ENCODE measurements at regions not wholly inside any gene's neighbourhood (a gene's known extent, or its start where the extent isn't known, plus 50 kb on each side); places are given as distances from the start of the nearest gene placed in this dataset.
"Not testable (repeated sequence)": the region's sequence is repeated elsewhere in the genome, so short reads cannot be mapped to it uniquely, and the experiment has no call there.

GRCh38 chr10:8280946-8281345 lies 226.5 kb downstream of the GATA3 start:
- DNase-seq (ENCODE audit: low read depth), result no peak

DNA sequence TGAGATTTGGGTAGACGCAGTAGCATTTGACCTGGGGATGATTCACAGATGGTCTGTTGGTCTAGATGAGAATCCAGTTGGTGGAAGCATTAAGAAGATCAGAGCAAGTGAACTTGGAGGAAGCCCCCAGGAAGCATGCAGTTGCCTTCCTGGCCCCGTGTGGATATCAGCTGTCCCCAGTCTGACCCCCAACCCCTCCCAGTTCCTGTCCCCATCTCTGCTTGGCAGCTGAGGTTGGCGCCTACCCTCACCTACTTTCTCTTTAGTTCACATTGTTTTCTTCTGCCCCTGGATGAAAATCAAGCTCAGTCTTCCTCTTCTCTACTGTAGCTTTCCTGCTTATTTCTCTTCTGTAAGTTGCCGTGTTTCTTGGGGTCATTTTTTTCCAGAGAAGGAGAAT lies 227.9 kb downstream of the GATA3 start:
- DNase-seq (ENCODE audit: low read depth), result no peak

GRCh38 chr10:8283166-8283905 lies 228.8 kb downstream of the GATA3 start:
- DNase-seq (ENCODE audit: low read depth), result no peak

DNA sequence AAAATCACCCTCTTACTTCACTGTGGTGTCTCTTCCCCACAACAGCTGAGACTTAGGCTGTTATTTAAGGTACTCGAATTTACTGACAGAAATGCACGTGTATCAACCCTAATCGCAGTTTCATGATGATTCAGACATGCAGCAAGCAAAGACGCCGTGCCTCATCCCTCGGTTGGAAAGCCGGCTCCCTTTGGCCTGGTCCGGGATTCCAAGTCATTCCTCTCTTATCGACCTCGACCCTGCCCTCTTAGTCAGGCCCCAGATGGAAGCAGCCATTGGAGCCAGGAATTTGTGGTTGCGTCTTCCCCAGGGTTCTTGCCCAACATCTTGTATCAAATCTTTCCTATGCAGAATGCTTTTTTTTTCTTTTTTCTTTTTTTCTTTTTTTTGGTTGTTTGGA lies 229.5 kb downstream of the GATA3 start:
- DNase-seq (ENCODE audit: low read depth), result no peak

- not testable (repeated sequence) for DNase-seq (ENCODE audit: low read depth)
Observed at GRCh38 chr10:8285970-8286369, 231.5 kb downstream of the GATA3 start.

DNA sequence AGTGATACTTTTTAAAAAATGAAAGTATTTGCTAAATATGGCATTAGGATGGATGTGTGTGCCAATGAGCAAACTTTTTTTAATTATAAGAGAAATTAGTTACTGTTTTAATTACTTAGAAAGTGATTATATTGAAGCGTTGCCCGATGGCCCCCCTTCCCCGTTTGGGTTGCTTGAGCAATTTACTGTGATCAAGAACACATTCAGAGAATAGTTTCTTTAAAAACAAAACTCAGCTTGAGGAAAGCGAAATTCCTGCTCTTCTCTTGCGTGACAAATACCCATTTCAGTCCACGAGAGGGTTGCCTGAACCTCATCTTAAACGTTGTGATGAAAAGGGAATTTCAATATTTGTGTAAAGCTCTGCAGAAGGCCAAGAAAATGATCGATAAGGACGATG lies 234.1 kb downstream of the GATA3 start:
- DNase-seq (ENCODE audit: low read depth), result no peak

- DNase-seq (ENCODE audit: low read depth), result no peak
Observed at GRCh38 chr10:8289186-8289924, 234.9 kb downstream of the GATA3 start.

DNA sequence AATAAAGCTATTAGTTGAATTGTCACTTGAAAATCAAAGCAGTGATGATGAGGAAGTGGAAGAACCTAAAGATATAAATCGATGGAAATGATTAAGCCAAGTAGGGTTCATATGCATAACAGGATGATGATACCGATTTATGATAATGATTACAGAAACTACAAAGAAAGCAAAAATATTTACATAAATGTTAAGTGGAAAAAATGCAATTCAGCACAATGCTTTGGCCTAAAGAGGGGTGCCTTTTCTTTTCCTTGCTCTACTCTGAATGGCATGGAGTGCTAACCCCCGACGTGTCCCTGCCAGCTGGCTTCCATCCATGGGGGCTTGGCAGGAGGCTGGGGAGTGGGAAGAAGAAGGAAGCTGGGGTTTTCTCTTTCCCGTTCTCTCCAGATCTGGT lies 240.3 kb downstream of the GATA3 start:
- no peak for DNase-seq (ENCODE audit: low read depth)

- DNase-seq (ENCODE audit: low read depth), result no peak
Observed at GRCh38 chr10:8295311-8295710, 240.8 kb downstream of the GATA3 start.

- no peak for DNase-seq (ENCODE audit: low read depth)
Observed at GRCh38 chr10:8296090-8296733, 241.7 kb downstream of the GATA3 start.

- DNase-seq (ENCODE audit: low read depth), result no peak
Observed at GRCh38 chr10:8296734-8297101, 242.2 kb downstream of the GATA3 start.

DNA sequence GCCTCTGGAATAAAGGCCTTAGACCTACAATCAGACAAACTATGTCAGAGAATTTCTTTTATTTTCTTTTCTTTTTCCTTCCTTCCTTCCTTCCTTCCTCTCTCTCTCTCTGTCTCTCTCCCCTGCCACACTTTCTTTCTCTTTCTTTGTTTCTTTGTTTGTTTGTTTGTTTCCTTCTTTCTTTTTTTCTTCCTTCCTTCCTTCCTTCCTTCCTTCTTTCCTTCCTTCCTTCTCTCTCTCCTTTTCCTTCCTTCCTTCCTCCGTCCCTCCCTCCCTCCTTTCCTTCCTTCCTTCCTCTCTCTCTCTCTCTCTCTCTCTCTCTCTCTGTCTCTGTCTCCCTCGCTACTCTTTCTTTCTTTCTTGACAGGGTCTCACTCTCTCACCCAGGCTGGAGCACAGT lies 242.6 kb downstream of the GATA3 start:
- DNase-seq (ENCODE audit: low read depth), result no peak

DNA sequence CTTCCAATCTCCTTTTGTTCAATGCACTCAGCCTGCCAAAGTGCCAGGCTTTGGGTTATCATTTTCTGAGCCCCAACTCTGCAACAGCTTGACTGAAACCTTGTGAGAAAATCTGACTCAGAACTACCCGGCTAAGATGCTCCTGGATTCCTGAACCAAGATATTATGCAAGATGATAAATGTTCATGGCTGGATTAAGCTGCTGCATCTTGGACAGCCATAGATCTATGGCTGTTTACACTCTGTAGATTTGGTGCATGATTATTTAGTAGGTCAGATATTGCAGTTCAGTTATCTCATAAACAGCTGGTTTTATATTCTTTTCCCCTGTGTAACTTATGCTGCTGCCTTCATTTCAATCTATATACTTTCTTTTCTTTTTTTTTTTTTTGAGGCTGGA lies 243.5 kb downstream of the GATA3 start:
- no peak for DNase-seq (ENCODE audit: low read depth)

DNA sequence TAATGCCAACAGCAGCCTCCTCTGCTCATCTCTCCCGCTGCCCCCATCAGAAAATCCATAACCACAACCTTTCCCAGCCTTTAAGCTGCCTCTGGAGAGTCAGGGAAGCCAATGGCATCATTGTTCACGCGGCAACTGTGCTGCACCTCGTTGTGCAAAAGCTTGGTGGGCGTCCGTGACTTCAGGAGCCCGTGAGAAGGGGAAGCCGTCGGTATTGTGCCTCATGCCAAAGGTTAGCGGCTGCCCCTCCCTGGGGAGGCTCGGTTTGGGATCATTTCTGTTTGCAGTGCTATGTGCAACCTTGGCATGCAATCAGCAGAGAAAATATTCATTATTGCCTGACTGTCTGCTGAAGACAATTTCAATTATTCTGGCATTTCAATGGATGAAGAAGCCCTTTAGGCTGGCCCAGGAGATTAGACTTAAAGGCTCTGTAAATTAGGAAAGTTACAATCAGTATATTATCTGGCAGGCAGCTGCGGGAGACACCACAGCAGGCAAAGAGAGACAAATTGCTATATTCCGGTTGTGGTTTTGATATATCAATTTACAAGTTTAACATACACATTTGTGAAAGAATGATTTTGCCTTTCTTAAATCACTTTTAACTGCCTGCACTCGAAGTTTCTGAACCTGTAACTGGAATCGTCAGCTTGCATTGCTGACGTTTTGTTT lies 244.5 kb downstream of the GATA3 start:
- DNase-seq (ENCODE audit: low read depth), result no peak

DNA sequence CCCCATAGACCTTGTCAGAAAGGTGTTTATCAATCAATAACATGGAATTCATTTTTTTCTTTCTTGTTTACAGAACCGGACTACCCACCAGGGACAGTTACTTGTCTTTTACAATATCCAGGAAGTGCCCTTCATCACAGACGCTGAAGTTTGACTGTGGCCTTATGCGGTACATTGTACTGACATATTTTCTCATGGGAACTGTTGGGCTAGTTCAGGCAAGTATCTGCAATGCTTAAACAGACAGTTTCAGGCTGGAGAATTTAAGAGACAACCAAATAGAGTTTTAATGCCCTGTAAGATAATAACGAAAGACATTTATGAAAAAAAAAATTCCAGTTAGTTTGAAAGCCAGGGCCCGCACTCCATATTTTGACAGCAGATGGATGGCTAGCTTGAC lies 246.4 kb downstream of the GATA3 start:
- no peak for DNase-seq (ENCODE audit: low read depth)

DNA sequence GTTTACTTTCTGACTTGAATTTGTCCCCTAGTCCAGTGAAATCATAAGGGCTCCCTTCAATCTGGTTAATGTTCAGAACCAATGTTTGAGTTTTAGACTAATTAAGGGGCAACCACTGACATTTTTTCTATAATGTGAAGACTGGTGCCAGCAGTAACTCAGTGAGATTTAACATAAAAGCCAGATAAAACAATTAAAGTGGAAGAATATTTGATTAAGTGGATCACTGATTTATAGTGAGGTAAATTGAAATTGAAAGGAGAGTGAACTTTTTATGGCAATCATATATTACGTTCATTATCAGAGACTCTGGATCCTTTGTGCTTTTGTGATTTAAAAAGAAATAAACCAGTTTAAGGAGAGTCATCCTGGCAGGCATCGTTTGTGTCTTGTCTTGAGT lies 246.8 kb downstream of the GATA3 start:
- no peak for DNase-seq (ENCODE audit: low read depth)

GRCh38 chr10:8301831-8302230 lies 247.3 kb downstream of the GATA3 start:
- no peak for DNase-seq (ENCODE audit: low read depth)

DNA sequence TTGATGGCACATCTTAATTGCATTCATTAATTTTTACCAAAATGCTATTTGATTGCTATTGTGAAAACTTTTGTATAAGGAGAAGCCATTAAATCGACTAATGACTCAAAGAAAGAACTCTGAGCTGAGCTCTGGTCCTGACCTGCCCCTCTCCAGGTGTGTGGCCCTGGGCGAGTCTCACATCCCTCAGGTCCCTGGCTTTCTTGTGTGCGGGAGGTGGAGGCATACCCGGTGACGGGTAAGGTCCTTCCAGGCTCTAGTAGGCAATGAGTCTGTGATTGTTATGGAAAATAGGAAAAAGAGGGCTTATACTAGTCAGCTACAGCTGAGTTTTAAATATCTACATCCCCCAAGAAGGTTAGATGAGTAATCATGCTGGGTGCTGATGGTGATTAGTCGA lies 248.1 kb downstream of the GATA3 start:
- no peak for DNase-seq (ENCODE audit: low read depth)

GRCh38 chr10:8304861-8305260 lies 250.4 kb downstream of the GATA3 start:
- no peak for DNase-seq (ENCODE audit: low read depth)

- peak; percentile 6 for DNase-seq (ENCODE audit: low read depth)
Observed at GRCh38 chr10:8305876-8306652, 251.6 kb downstream of the GATA3 start.

DNA sequence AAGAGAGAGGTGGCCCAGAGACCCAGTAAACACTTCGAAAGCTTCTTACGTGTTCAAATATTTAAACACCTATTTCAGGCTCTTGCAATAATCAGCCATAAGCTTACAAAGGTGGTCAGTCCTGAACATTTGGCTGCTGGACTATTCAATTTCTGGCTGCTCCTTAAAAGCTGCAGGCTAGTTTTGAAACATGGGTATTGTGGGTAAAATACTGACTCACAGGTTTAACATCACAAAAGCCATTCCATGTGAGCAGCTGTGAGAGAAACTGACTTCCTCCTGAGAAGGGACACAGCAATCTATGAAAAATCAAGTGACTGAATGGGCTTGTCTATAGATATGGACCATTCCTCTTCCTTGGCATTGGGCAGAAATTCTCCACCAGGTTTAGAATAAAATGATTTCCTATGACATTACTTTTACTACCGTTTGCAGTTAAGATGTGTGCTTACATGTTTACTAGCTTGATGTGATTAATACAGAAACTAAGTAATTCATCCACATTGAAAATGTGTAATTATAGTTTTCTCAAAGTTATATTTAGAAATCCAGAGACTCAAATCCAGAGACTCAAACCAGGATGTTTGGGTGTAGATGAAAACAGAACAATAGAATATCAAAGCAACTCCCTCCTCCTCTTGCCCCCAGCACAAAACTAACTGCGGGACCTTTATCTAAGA lies 252.3 kb downstream of the GATA3 start:
- DNase-seq (ENCODE audit: low read depth), result peak; percentile 1
